GM18508 (cell line): ENCODE measurements at regions not wholly inside any gene's neighbourhood (a gene's known extent, or its start where the extent isn't known, plus 50 kb on each side); places are given as distances from the start of the nearest gene placed in this dataset.

Experiments
- ATAC-seq: cut with Tn5 transposase; IDR thresholded peaks from one replicate; pipeline ENCODE4 v1.9.1; 2021; ENCODE audit warnings: moderate number of reproducible peaks; ENCODE audit not compliant: insufficient read depth, unreplicated experiment

DNA sequence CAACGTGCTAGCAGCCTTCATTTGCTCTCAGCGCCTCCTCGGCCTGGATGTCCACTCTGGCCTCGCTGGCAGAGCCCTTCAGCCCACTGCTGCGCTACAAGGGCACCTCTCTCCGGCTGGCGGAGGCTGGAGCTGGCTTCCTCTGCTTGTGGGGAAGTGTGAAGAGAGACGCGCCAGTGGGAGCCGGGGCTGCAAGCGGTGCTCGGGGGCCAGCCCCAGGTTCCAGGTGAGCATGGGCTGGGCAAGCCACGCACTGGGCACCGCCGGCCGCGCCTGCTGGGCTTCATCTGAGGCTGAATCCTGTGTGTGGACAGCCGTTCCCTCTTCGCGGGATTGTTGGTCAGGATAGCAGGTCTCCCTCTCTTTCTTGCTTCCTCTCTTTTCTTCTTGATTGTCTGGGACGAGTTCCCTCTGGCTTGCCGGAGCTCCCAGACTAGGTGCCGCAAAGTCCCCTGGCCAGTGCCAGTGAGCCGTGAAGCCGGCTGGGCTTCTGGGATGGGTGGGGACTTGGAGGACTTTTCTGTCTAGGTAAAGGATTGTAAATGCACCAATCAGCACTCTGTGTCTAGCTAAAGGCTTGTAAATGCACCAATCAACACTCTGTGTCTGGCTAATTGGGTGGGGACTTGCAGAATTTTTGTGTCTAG, 165.0 kb downstream of the HEPH start:
- no peak for ATAC-seq

- no peak for ATAC-seq
Observed at GRCh38 chrX:66360894-66361293, 196.8 kb downstream of the HEPH start.

- no peak for ATAC-seq
Observed at GRCh38 chrX:66384722-66385121, 220.7 kb downstream of the HEPH start.

- no peak for ATAC-seq
Observed at GRCh38 chrX:66399273-66399672, 235.2 kb downstream of the HEPH start.

DNA sequence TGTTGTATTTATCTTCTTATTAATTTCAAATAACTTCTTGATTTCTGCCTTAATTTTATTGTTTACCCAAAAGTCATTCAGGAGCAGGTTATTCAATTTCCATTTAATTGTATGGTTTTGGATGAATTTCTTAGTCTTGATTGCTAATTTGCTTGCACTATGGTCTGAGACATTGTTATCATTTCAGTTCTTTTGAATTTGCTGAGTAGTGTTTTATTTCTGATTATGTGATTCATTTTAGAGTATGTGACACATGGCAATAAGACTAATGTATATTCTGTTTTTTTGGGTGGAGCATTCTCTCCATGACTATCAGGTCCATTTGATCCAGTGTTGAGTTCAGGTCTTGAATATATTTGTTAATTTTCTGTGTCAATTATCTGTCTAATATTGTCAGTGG, 236.7 kb downstream of the EDA2R start:
- no peak for ATAC-seq

GRCh38 chrX:66408507-66408906, 230.4 kb downstream of the EDA2R start:
- ATAC-seq, result peak; percentile 48

- no peak for ATAC-seq
Observed at GRCh38 chrX:66410806-66411205, 228.1 kb downstream of the EDA2R start.
